ENCODE measurements at regions not wholly inside any gene's neighbourhood (a gene's known extent, or its start where the extent isn't known, plus 50 kb on each side); places are given as distances from the start of the nearest gene placed in this dataset.

DNA sequence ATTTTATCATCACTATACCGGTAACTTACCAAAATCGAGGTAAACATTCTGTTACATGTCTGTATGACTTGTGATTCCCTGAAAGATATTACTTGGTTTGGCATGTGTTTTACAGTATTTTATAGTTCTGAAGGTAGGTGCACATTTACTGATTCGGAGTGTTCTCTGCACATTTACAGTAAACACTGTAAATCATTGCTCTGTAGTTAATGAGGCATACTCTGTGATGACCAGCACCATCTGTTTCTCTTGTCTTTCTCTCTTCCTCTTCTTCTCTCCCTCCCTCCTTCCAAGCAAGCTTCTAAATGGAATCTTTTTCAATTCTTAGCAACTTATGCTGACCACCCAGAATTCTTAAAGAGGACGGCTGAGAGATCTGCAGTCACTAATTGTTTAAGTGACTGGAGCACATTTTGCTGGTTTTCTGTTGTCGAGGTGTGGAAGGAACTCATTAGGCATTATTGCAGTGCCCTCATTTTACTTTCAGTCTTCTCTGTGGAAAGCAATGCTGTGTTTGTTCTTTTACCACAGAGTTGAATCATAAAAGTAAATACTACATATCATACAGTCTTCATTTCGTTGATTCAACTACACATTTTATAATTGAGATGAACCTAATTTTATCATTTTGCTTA is 126.5 kb downstream of the UTRN start:
- TF ChIP-seq CTCF (IDR thresholded peaks at IDR 0.05; ENCODE audit: low read length) = no peak
- TF ChIP-seq EZH2 (IDR thresholded peaks at IDR 0.05; ENCODE audit: borderline replicate concordance, low read length) = no peak

All from OCI-LY1 (cell line).